GM19035 (cell line): ENCODE measurements at regions not wholly inside any gene's neighbourhood (a gene's known extent, or its start where the extent isn't known, plus 50 kb on each side); places are given as distances from the start of the nearest gene placed in this dataset.

Experiments used
- ATAC-seq: cut with Tn5 transposase; IDR thresholded peaks from one replicate; pipeline ENCODE4 v1.9.1; 2021; ENCODE audit not compliant: unreplicated experiment

DNA sequence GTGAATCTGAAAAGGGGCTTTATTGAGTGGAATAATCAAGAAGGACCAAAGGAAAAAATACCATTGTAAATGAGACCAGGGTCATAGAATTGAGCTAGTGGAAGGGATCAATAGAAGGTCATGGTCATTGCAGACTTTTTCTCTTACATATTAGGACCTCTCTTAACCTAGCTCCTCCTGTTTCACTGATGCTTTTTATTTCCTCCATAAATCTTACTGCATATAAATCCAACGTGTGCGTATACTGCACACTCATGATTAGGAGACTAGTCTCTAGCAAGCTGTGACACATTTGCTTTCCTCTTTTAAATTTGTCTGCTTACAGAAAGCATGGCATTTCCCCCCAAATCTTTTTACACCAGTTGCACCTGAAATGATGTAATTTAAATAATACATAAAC is 179.6 kb upstream of the B3GALT2 start:
- no peak for ATAC-seq

DNA sequence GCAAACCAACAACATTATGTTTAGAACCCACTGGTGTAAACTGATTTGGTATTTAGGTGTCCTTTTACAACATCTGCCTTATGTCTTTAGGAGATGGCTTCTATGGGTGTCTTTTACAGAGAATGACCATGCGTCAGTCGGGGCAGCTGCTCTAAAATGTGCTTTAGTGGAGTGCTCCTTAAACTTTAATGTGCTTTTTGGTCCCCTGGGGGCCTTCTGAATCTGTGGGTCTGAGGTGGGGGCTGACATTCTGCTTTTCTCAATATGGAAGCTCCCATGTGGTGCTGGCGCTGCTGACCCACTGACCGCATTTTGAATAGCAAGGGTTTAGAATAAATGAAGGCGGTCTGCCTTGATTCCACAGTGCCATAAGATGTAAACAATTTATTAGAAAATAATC is 173.2 kb upstream of the B3GALT2 start:
- ATAC-seq: no peak

DNA sequence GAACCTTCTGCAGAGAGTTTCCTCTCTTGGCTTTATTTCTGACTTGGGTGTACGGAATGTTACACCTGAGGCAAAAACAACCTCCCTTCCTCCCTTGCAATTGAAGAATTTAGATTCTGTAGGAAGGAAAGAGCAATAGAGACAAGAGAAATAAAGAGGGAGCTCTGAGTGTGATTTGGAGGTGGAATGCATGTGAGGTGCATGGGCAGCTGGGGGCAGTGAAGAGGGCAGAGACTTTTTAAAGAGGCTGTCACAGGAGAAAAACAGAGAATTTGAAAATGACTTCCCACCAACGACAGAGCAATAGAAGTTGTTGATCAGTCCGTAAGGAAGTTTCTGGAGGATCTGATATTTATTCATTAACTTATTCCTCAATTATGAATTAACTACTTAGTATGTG is 172.0 kb upstream of the B3GALT2 start:
- no peak for ATAC-seq

DNA sequence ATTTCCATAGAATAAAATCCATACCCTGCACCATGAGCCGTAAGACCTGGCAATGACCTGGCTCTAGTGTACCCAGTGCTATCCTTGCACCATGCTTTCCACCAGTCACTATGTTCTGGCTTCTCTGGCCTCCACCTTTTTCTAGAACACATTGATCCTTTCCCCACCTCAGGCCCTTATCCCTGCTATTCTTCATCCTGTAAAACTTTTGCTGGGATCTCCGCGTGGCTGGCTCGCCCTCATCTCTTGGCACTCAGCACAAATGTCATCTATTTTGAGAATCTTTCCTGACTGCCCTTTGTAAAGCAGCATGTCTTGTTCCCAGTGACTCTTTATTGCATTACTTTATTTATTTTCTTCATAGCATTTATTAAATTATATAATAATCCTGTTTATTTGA is 169.8 kb upstream of the B3GALT2 start:
- ATAC-seq: no peak

DNA sequence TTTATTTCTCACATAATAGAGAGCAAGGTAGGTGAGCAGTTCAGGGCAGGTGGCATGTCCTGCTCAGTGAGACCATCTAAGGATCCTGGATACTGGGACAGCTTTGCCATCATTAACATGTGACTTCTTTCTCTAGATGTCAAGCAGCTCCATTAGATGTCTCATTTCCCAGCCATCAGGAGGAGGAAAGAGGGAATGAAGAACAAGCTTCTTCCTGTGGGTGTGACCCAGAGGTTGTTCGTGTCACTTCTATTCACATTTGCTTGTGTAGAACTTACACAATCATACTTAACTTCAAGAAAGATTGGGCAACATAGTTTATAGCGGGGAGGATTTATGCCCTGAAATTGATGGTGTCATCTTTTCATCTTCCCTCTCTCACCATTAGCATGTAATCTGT is 169.2 kb upstream of the B3GALT2 start:
- no peak for ATAC-seq

DNA sequence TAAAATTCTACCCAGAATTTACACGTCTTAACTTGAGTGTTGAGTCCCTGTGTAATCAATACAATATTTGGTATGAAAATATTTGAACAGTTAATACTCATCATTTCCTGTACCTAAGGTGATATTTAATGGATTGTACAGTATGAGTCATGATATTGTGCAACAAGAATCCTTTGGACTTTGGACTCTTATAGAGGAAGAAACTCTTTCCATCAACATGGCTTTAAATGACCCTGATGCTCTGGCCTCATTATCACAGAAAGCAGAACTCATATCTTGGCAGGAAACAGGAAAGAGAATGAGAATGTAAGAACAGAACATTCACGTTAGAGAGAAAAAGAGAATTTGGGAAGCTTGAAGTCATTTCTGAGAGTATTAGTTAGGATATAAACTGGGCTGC is 168.8 kb upstream of the B3GALT2 start:
- no peak for ATAC-seq

DNA sequence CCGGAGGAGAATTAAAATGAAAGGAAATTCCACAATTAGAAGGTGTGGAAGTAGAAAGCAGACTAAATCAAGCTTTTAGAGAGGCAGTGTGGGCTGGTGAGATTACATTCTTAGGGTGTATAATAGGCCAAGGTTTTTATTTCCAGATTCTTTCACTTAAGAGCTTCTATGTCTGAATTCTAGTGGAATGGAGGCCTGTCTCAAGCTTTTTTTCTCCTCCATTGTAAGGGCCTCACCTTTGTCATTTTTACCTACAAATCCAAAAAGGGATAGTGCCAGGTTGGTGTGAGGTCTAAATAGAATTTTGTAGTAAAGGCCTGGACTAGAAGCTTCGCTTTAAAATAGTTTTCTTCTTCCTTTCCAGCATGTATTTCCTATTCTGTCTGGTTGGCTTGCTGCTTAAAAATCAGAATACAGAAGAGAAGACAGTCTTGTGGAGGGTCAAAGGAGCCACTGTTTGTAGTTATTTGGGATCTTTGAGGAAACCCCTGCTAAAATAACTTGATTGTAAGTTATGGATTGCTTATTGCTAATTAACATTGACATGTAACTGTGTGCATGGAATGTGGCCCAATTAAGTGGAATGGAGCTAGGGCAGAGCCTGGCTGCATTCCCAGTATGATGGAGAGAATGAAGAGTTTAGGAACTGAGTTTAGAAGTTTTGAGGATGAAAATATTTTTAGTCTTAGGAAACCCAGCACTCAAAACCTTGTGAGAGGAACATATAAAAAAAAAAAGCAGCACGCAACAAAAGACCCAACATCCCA is 162.5 kb upstream of the B3GALT2 start:
- ATAC-seq: no peak

DNA sequence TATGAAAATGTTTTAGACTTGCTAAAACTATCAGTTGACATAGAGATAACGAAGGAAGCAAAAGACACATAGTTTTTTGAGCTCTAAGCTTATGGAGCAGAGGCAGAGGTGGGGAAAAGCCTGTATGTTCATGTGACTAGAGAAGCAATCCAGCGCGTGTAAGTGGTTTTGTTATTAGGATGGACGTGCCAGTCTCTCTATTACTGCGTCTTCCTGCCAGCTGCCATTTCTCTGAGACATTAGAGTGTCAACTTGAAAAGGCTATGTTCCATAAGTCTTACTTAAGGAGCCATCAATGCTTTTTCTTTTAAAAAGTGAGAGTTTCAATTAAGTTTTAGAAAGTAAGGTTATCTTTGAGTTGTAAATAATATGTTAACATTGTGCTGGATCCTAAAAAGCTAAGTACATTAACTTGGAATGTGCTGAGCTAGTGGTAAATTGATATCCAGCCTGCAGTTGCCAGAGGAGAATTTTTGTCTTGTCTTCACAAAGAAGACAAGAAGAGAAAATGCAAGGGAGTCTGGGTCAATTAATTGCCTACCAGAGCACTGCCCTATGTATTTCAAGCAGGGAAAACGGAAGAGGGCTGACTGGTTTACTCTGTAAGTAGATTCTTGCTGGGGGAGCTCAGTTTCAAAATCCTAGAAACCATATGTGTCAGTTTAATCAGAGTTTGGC is 161.8 kb upstream of the B3GALT2 start:
- no peak for ATAC-seq

DNA sequence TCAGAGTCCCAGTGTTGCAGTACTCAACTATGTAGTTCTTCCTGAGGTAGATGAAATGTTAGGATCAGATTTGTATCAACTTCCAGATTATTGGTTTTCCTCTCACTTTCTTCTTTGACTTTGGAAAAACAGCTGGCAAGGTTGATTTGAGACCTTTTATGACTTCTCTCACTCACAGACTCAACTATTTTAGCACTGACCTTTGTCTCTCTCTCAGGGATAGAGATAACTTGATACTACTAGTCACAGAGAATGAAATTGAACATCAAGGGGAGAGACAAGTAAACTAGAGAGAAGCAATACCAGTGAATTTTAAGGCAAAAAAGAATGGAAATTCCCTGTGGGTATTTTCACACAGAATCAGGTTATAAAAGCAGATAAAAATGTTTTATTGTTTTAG is 159.7 kb upstream of the B3GALT2 start:
- no peak for ATAC-seq

DNA sequence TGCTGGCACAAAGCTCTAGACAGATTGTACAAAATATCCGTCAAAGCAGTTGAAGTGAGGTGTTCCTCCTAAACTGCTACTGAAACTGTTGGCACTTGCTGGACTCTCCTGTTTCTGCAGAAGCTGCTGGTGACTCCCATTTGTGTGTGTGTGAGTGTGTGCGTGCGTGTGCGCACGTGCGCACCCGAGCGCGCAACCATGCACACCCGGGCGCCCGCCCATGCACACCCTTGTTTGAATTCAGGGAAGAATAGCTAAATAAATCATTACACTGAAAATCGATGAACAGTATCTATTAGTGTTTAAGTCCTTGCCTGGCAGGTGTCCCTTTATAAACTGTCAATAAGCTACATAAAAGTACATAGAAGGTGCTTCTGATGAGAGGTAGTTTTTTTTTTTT is 156.4 kb upstream of the B3GALT2 start:
- no peak for ATAC-seq

DNA sequence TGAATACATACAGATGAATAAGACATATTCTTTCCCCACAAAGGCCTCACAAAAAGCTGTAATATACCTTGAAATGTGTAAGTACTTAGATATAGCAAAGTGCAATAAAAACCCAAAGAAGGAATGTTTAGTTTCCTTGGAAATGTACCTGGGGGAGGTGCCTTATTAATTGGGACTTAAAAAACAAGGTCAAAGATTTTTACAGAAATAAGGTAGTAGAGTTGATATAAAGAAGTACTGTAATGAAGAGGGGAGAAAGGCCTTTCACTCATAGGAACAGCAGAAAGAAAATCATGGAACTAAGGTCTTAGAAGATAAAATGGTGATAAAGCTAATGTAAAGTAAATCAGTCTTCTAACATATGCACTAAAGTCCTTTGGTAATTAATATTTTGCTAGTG is 153.9 kb upstream of the B3GALT2 start:
- no peak for ATAC-seq

DNA sequence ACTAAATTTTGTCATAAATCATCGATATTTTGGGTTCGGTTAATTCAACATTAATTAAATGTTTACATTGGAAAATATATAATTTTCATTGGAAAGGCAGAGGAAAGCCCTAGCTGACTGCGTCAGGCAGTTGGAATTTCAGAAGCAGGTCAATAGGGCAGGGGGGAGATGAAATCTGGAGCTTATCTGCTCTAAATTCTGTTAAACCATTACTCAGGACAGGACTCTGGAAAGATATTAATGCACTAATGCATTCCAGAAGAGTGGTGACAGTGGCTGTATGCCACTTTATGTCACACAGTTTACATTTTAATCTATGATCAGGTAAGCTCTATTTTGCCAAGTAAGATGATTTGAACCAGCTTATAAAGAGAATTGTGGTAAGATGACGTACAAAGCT is 153.0 kb upstream of the B3GALT2 start:
- ATAC-seq: no peak

DNA sequence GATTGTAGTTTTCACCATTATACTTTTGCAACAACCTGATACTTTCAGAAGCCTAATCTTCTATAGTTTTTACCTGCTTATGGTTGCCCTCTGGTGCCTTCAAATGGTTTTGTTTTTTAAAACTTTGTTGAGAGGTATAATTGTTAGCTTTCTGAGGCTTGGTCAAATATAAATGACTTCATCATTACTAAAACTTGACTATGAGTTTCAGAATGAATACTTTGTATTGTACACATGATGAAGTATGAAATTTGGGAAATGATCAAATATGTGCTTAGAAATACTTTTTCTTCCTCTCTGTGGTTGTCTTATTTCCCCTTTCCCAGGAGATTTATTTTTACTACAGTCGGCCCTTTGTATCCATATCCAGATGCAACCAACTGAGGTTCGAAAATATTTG is 151.8 kb upstream of the B3GALT2 start:
- peak; percentile 60 for ATAC-seq

DNA sequence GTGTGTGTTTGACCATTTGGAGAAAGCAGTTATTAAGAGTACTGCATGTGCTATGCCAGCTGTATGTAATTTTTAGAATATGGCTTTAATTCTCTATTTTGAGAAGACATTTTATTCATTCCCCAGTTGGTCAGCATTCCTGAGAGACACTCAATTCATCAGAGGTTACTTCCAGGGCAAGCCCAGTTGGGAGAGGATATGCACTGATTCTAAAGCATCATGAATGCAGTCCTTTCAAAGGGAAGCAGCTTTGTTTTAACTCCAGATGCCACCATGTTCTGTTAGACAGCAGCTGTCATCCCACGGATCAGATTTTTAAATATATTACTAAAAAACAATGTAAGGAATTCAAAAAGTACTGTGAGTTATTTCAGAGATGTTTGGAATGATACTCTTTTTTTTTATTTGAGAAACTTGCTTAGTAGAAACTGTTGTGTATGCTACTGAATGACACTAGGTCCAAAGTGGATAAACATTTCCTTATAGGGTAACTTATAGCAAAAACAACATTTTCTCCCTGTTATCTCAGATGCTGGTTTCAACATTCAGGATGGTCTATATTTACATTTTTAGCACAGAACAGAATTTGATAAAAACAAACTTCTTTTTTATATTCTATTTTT is 149.5 kb upstream of the B3GALT2 start:
- no peak for ATAC-seq

DNA sequence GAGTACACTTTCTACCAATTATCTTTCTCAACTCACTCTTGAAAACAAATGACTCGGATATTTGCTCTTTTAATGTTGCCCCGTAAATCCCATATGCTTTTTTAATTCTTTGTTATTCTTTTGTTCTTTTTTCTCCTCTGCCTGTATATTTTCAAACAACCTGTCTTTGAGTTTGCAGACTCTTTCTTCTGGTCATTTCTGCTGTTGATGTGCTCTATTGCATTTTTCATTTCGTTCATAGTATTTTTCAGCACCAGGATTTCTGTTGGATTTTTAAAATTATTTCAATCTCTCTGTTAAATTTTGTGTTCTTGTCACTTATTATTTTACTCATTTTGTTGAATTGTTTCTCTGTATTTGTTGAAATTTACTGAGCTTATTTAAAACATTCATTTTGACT is 146.8 kb upstream of the B3GALT2 start:
- ATAC-seq: no peak

DNA sequence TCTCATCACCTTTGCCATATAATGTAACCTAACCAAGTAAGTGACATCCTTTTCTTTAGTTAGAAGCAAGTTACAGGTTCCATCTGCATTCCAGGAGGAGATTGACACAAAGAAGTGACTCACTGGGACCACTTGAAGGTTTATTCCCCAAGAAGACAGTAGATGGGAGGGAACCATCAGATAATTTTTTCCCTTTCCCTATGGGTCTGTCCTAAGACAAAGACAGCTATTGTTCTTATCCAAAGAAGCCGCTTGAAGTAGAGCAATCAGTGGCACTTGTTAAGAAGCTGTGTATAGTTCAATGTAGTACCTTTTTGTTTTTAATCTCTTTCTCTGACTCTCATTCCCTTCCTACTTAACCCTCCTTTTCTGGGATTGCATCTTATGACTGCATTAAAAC is 139.9 kb upstream of the B3GALT2 start:
- no peak for ATAC-seq

DNA sequence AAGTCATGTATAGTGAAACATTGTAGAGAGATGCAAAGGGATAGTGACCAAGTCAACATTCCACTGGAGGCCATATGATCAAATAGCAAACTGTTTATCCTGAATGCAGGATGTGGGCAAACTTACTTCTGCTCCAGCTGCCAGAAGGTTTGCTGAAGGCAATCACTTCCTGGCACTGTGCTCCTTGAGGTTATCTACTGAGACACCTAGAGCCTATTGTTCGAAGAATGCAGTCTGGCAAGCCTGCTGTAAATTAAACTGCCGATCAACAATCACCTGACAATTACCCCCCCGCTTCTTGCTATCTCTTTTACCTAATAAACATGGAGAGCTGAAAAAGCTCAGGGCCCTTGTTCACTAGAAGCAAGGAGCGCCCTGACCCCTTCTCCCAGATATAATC is 139.4 kb upstream of the B3GALT2 start:
- ATAC-seq: no peak

DNA sequence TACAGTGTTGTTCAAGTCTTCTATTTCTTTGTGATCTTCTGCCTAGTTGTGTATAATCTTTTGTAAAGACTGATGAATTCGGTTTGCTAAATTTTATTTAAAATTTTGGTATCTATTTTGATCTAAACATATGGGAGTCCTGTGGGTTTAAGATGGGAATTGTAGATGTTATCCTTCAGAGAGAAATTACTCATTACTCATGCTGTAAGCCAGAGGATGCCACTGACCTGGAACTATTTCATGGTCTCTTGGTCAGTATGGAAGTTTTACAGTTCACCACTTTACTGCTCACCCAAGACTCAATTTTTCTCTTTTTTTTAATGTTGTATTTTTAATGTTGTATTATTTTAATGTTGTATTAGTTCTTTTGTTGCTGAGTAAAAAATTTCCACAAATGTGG is 138.6 kb upstream of the B3GALT2 start:
- ATAC-seq: no peak

DNA sequence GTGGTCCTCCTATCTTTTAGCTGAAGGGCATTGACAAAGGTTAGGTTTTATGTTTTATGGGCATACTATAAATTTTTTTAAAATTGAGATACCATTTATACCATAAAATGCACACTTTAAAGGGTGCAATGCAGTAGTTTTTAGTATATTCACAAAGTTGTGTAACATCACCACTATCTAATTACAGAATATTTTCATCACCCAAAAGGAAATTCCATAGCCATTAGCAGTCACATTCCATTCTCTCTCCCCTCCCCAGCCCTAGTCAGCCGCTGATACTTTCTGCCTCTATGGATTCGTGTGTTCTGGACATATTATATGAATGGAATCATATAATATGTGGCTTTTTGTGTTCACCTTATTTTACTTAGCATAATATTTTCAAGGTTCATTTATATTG is 135.8 kb upstream of the B3GALT2 start:
- ATAC-seq: no peak

DNA sequence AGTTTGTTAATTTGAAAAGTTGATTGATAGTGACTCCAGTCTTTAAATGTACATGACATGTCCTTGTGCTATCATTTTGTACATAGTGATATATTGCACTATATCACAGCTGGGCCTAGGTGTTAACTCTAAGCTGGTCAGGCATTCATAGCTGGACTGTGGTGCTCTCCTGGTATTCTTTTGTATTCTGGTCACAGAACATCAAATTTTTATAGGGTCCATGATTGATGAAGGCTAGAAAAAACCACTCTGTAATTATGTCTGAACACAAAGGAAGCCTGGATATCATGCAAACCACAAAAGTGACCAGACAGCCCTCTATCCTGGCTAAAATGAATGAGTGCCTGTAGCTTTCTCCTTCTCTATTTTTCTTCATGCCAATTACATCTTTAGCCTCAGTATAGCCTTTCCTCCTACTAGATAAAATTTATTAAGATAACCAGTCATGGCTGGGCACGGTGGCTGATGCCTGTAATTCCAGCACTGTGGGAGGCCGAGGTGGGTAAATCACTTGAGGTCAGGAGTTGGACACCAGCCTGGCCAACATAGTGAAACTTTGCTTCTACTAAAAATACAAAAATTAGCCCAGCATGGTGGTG is 134.9 kb upstream of the B3GALT2 start:
- no peak for ATAC-seq

DNA sequence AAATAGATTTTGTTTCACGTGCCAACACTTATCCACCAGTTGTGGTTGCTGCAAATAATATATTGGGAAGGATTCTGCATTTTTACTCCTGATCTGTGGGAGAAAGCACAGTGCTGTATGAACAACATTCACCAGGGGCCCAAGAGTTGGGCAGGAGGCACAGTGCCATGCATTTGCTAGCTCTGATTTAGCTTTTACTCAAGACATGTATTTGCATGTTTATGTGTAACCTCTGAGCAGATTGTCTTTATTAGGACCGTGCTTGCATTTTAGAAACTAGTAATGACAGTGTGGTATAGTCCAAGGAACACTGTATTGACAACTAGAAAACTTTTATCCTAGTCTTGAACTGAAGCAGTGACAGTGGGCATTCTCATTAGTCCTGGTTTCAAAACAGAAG is 133.9 kb upstream of the B3GALT2 start:
- no peak for ATAC-seq

DNA sequence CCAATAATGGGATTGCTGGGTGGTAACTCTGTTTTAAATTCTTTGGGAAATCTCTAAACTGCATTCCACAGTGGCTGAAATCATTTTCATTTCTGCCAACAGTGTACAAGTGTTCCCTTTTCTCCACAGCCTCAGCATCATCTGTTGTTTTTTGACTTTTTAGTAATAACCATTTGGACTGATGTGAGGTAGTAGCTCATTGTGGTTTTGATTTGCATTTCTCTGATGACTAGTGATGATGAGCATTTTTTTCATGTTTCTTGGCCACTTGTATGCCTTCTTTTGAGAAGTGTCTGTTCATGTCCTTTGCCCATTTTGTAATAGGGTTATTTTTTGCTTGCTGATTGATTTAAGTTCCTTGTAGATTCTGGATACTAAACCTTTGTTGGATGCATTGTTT is 131.9 kb upstream of the B3GALT2 start:
- ATAC-seq: no peak
